ENCODE measurements at regions not wholly inside any gene's neighbourhood (a gene's known extent, or its start where the extent isn't known, plus 50 kb on each side); places are given as distances from the start of the nearest gene placed in this dataset.

DNA sequence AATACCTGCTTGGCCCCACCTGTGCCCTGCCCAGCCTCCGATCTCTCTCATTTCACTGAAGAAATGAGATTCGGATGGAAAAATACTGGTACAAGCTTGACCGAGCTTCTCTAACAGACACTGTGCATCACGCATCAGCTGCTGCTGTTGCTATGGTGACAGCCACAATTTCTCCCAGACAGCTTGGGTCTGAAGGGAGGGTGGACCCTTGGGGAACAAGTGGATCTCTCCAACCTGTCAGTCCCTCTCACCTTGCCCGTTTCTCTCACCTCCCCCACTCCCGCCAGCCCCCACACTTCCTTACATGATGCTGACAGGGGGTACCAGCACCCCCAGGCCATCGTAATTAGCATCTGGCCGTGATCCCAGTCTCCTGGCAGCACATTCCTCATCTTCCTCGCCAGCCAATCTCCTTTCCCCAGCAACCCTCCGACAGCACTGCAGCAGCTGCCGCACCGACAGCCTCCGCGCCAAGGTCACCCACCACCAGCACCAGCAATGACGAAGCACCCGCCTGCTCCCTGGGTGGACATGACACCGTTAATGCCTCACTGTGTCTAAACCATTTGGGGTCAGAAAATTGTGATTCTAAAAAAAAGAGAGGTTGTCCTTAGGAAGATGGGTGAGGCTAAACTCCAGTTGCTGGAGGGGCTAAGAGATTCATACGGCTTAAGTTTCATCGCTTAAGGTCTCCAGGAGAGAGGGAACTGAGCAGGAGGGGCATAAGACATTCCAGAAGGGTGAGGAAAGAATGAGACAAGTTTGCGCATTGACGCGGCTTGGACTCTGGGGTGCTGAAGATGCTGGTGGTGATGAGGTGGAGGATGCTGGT is 58.6 kb upstream of the TNRC6A start:
- H3K27ac ChIP-seq (ENCODE audit: insufficient read depth in 1 of 2, low read depth in 1 of 2, low read length in 2 of 2, poor library complexity in 1 of 2, severe bottlenecking in 2 of 2) = no peak overlapping the region
- H3K27me3 ChIP-seq (replicated peaks in 2 of 5; ENCODE audit: control insufficient read depth in 4 of 5, insufficient read depth in 5 of 5, low read length in 4 of 5) = peaks cover 0 to 27% (median 17%) of the 10 kb centered on the region in 5 experiments
- no peaks in the 10 kb centered on the region for H3K36me3 ChIP-seq (ENCODE audit: control insufficient read depth in 4 of 4, insufficient read depth in 4 of 4, low read length in 3 of 4)
- WGBS (ENCODE audit: insufficient coverage) = 30% methylated on average over 18 of the region's 22 CpGs
- H3K4me1 ChIP-seq (ENCODE audit: control extremely low read depth in 1 of 4, control insufficient read depth in 4 of 4, insufficient read depth in 4 of 4, low read length in 3 of 4) = no peaks in the 10 kb centered on the region
- POLR2A ChIA-PET = no interaction called here
- no peak for DNase-seq
- CTCF ChIA-PET = no interaction called here
- no peaks in the 10 kb centered on the region for H3K9me3 ChIP-seq (ENCODE audit: control extremely low read depth in 1 of 5, control insufficient read depth in 4 of 5, insufficient read depth in 2 of 5, low read depth in 1 of 5, low read length in 4 of 5)
- no peak overlapping the region for H3K4me3 ChIP-seq (ENCODE audit: control insufficient read depth in 1 of 7, extremely low read depth in 1 of 7, insufficient read depth in 4 of 7, low read depth in 2 of 7, low read length in 6 of 7)

DNA sequence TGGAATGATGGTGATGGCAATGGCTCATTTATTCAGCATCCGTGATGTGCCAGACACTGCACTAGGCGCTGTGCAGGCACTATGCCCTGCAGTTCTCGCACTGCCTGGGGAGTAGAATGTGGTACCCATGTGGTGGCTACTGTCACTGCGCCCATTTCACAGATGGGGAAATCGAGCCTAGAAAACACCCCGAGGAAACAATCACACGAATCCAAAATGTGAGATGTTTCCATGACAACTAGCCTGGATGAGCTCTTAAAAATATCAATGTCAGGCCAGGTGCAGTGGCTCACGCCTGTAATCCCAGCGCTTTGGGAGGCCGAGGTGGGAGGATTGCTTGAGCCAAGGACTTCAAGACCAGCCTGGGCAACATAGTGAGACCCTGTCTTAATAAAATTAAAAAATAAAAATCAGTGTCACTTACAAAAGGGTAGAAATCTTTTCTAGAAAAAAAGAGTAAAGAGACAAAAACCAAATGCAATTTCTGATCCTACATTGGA is 57.9 kb upstream of the TNRC6A start:
- CTCF ChIA-PET = no interaction called here
- no peak for DNase-seq
- Histone ChIP-seq H3K27ac (ENCODE audit: insufficient read depth in 1 of 2, low read depth in 1 of 2, low read length in 2 of 2, poor library complexity in 1 of 2, severe bottlenecking in 2 of 2) (no peak overlapping the region), H3K4me3 (ENCODE audit: control insufficient read depth in 1 of 7, extremely low read depth in 1 of 7, insufficient read depth in 4 of 7, low read depth in 2 of 7, low read length in 6 of 7) (no peak overlapping the region), H3K9me3 (ENCODE audit: control extremely low read depth in 1 of 5, control insufficient read depth in 4 of 5, insufficient read depth in 2 of 5, low read depth in 1 of 5, low read length in 4 of 5) (no peaks in the 10 kb centered on the region), H3K27me3 (replicated peaks in 2 of 5; ENCODE audit: control insufficient read depth in 4 of 5, insufficient read depth in 5 of 5, low read length in 4 of 5) (peaks cover 0 to 27% (median 17%) of the 10 kb centered on the region in 5 experiments), H3K4me1 (ENCODE audit: control extremely low read depth in 1 of 4, control insufficient read depth in 4 of 4, insufficient read depth in 4 of 4, low read length in 3 of 4) (no peaks in the 10 kb centered on the region), H3K36me3 (ENCODE audit: control insufficient read depth in 4 of 4, insufficient read depth in 4 of 4, low read length in 3 of 4) (no peaks in the 10 kb centered on the region)
- 88% methylated on average over 9 of the region's 10 CpGs for WGBS (ENCODE audit: insufficient coverage)
- POLR2A ChIA-PET = no interaction called here

DNA sequence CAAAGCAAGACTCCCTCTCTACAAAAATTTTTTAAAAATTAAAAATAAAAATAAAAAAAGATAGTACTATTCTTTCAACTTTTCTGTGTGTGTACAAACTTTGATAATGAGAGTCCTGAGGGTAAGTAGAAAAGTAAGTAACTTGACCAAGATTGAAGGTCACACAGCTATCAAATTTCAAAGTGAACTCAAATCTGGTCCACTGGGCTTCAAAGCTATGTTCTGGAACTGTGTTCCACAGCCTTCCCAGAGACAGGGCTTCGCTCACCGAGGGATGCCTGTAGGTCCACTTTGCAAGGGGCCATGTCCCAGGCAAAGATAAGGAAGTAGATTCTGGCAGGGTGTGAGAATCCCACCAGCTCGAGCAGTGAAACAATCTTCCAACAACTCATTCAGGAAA is 56.3 kb upstream of the TNRC6A start:
- Histone ChIP-seq H3K4me1 (ENCODE audit: control extremely low read depth in 1 of 4, control insufficient read depth in 4 of 4, insufficient read depth in 4 of 4, low read length in 3 of 4) (no peaks in the 10 kb centered on the region), H3K27ac (ENCODE audit: insufficient read depth in 1 of 2, low read depth in 1 of 2, low read length in 2 of 2, poor library complexity in 1 of 2, severe bottlenecking in 2 of 2) (no peak overlapping the region), H3K4me3 (ENCODE audit: control insufficient read depth in 1 of 7, extremely low read depth in 1 of 7, insufficient read depth in 4 of 7, low read depth in 2 of 7, low read length in 6 of 7) (no peak overlapping the region), H3K27me3 (replicated peaks in 2 of 5; ENCODE audit: control insufficient read depth in 4 of 5, insufficient read depth in 5 of 5, low read length in 4 of 5) (peaks cover 0 to 27% (median 18%) of the 10 kb centered on the region in 5 experiments), H3K36me3 (ENCODE audit: control insufficient read depth in 4 of 4, insufficient read depth in 4 of 4, low read length in 3 of 4) (no peaks in the 10 kb centered on the region), H3K9me3 (ENCODE audit: control extremely low read depth in 1 of 5, control insufficient read depth in 4 of 5, insufficient read depth in 2 of 5, low read depth in 1 of 5, low read length in 4 of 5) (no peaks in the 10 kb centered on the region)
- ChIA-PET POLR2A (no interaction called here), CTCF (no interaction called here)
- DNase-seq = no peak
- WGBS (ENCODE audit: insufficient coverage) = no CpG with 5 or more reads among the region's 3 CpGs

DNA sequence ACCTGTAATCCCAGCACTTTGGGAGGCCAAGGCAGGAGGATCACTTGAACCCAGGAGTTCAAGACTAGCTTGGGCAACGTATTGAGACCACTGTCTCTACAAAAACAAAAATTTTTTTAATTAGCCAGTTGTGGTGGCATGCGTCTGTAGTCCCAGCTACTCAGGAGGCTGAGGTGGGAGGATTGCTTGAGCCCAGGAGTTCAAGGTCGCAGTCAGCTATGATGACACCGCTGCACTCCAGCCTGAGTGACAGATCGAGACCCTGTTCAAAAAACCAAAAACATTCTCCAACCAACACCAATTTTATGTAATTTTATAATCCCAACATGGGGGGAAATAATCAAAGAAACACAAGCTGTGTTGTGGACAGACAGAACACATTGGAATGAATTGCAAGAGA is 54.6 kb upstream of the TNRC6A start:
- Histone ChIP-seq H3K27ac (ENCODE audit: insufficient read depth in 1 of 2, low read depth in 1 of 2, low read length in 2 of 2, poor library complexity in 1 of 2, severe bottlenecking in 2 of 2) (no peak overlapping the region), H3K4me1 (ENCODE audit: control extremely low read depth in 1 of 4, control insufficient read depth in 4 of 4, insufficient read depth in 4 of 4, low read length in 3 of 4) (no peaks in the 10 kb centered on the region), H3K36me3 (ENCODE audit: control insufficient read depth in 4 of 4, insufficient read depth in 4 of 4, low read length in 3 of 4) (no peaks in the 10 kb centered on the region), H3K27me3 (replicated peaks in 2 of 5; ENCODE audit: control insufficient read depth in 4 of 5, insufficient read depth in 5 of 5, low read length in 4 of 5) (peaks cover 0 to 20% (median 13%) of the 10 kb centered on the region in 5 experiments), H3K9me3 (ENCODE audit: control extremely low read depth in 1 of 5, control insufficient read depth in 4 of 5, insufficient read depth in 2 of 5, low read depth in 1 of 5, low read length in 4 of 5) (no peaks in the 10 kb centered on the region), H3K4me3 (ENCODE audit: control insufficient read depth in 1 of 7, extremely low read depth in 1 of 7, insufficient read depth in 4 of 7, low read depth in 2 of 7, low read length in 6 of 7) (no peak overlapping the region)
- 83% methylated on average over 3 of the region's 5 CpGs for WGBS (ENCODE audit: insufficient coverage)
- ChIA-PET CTCF (no interaction called here), POLR2A (no interaction called here)
- no peak for DNase-seq

DNA sequence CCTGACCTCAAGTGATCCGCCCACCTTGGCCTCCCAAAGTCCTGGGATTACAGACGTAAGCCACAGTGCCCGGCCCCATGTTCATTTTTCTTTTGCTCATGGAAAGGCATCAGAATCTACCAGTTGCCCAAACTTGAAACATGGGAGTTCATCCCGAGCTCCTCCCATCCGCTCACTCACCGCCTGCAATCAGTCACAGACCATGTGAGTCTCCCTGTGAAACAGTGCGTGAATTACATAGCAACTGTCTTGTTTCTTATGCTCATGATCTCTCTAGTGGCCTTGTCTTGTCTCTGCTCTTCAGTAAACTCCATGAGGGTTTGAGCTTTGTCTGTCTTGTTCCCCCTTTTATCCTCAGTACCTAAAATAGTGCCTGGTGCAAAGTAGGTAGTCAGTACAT is 52.1 kb upstream of the TNRC6A start:
- H3K4me3 ChIP-seq (ENCODE audit: control insufficient read depth in 1 of 7, extremely low read depth in 1 of 7, insufficient read depth in 4 of 7, low read depth in 2 of 7, low read length in 6 of 7) = no peak overlapping the region
- POLR2A ChIA-PET = no interaction called here
- H3K4me1 ChIP-seq (ENCODE audit: control extremely low read depth in 1 of 4, control insufficient read depth in 4 of 4, insufficient read depth in 4 of 4, low read length in 3 of 4) = no peaks in the 10 kb centered on the region
- H3K9me3 ChIP-seq (ENCODE audit: control extremely low read depth in 1 of 5, control insufficient read depth in 4 of 5, insufficient read depth in 2 of 5, low read depth in 1 of 5, low read length in 4 of 5) = no peaks in the 10 kb centered on the region
- no peak for DNase-seq
- WGBS (ENCODE audit: insufficient coverage) = 96% methylated on average over 7 of the region's 7 CpGs
- H3K27me3 ChIP-seq (replicated peaks in 2 of 5; ENCODE audit: control insufficient read depth in 4 of 5, insufficient read depth in 5 of 5, low read length in 4 of 5) = peaks cover 0 to 4% (median 0%) of the 10 kb centered on the region in 5 experiments
- H3K36me3 ChIP-seq (ENCODE audit: control insufficient read depth in 4 of 4, insufficient read depth in 4 of 4, low read length in 3 of 4) = no peaks in the 10 kb centered on the region
- H3K27ac ChIP-seq (ENCODE audit: insufficient read depth in 1 of 2, low read depth in 1 of 2, low read length in 2 of 2, poor library complexity in 1 of 2, severe bottlenecking in 2 of 2) = no peak overlapping the region
- CTCF ChIA-PET = no interaction called here

Measured in common myeloid progenitor, CD34-positive (primary cell).